Gastrocnemius medialis (tissue), 4 donors: ENCODE measurements at regions not wholly inside any gene's neighbourhood (a gene's known extent, or its start where the extent isn't known, plus 50 kb on each side); places are given as distances from the start of the nearest gene placed in this dataset.

Experiments
- ATAC-seq, 2 donors: fragments of 150-250 bp; one replicate each; pipeline ENCODE4 v1.9.1; 2016
- DNase-seq, 2 donors: peaks; one replicate each; pipeline ENCODE4 v3.0.0-alpha.2; 2019
- H3K27ac ChIP-seq, 4 donors: fragments of 200-600 bp; sonication (generic); 1 replicate in 1 of 4; 2 replicates in 3 of 4; pipeline ENCODE4 v1.5.1; 2016 to 2018; ENCODE audit warnings: mild to moderate bottlenecking in 2 of 4, moderate library complexity in 1 of 4
- H3K27me3 ChIP-seq, 3 donors: fragments of 200-600 bp; sonication (generic) in 2 of 3; 1 replicate in 1 of 3; 2 replicates in 2 of 3; pipeline versions ENCODE4 v1.5.1 to v1.6.0; 2016 to 2019; ENCODE audit warnings: mild to moderate bottlenecking in 1 of 3, moderate library complexity in 1 of 3
- H3K36me3 ChIP-seq, 2 donors: fragments of 200-600 bp; sonication (generic) in 1 of 2; one replicate each; pipeline ENCODE4 v1.5.1; 2017 to 2018
- H3K4me1 ChIP-seq, 2 donors: fragments of 200-600 bp; sonication (generic) in 1 of 2; one replicate each; pipeline ENCODE4 v1.5.1; 2016 to 2017; ENCODE audit warnings: mild to moderate bottlenecking in 2 of 2
- H3K4me3 ChIP-seq, 4 donors: fragments of 200-600 bp; sonication (generic) in 3 of 4; 1 replicate in 1 of 4; 2 replicates in 3 of 4; pipeline ENCODE4 v1.5.1; 2016 to 2019; ENCODE audit warnings: mild to moderate bottlenecking in 2 of 4
- H3K9me3 ChIP-seq, 3 donors: fragments of 200-600 bp; sonication (generic) in 2 of 3; 1 replicate in 1 of 3; 2 replicates in 2 of 3; pipeline ENCODE4 v1.5.1; 2016 to 2019
- POLR2A ChIP-seq, 2 donors: fragments of 450-650 bp; IDR thresholded peaks; one replicate each; pipeline ENCODE4 v1.6.1; 2017; ENCODE audit warnings: antibody characterized with exemption in 2 of 2, mild to moderate bottlenecking in 2 of 2, moderate library complexity in 2 of 2
- in situ Hi-C, 4 donors: fragments of 200-750 bp; cut with MboI; loops; one replicate each; pipeline versions ENCODE4 v1.15.0 to v1.8.0; 2017; ENCODE audit warnings: low sequenced_read_pairs in 4 of 4
- intact Hi-C: fragments of 100-400 bp; cut with DNase I; formaldehyde crosslinking; loops from one replicate; pipeline ENCODE4 v1.15.1; 2023; ENCODE audit warnings: low total_unique reads
- TF ChIP-seq, protein P1 (sequence below), 5 experiments: fragments of 450-650 bp in 3 of 5; fragments of 200-600 bp in 2 of 5; sonication (generic) in 2 of 5; IDR thresholded peaks in 4 of 5; conservative IDR thresholded peaks in 1 of 5; 1 replicate in 4 of 5; 2 replicates in 1 of 5; pipeline ENCODE4 v1.5.1; 2016 to 2019; ENCODE audit warnings: antibody characterized with exemption in 5 of 5, mild to moderate bottlenecking in 3 of 5, moderate library complexity in 3 of 5

DNA sequence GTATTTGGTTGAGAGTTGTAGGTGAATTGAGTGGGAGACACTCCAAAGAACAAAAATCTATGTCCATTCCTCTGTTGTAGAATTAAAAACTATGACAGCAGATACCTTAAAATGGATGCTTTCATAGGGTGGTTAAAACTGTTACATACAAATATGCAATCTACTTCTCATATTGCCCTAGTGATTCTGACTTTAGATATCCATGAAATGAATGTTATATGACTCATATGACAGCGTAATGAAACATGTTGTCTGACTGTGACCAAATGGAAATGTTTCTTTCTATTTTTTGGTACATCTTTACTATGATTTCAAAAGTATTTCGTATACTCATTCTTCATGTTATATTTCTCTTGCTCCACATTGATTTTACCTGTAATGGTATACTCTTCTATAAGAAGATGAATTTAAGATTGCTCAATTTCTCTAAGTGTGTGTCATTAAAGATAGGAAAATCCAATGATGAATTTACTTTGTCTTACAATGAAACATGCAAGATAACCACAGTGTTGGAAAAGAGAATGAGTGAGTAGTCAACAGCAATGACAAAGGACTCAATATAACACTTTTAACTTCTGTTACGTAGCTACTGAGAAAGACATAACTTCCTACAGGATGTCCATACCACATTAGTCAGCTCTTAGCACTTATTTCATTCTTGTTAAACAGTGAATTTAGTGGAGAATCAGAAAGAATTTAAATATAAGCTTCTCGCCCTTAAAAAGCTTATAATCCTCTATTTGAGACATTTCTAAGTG lies 79.3 kb upstream of the LSAMP start:
- in situ Hi-C loops, result no loop called here

DNA sequence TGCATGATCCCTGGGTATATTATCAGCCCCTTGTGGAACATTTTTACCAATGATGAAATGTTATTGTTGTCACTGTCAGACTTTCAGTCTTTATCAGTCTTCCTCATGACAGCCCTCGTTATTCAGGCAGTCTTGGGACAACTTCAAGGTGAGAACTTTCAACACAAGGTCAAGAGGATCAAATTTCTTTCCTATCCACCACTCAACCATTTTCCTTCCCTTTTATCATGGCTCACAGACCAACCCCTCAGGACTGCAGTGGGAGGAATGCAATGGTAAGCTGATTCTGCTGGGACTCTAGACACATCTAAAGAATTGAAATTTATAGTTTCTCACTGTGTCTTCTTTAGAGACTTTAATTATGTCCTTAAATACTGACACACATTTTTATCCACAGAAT lies 107.0 kb upstream of the LSAMP start:
- in situ Hi-C loops, result no loop called here
- Histone ChIP-seq H3K4me3 (no peak overlapping the region), H3K9me3 (no peaks in the 10 kb centered on the region), H3K27ac (no peak overlapping the region), H3K36me3 (no peaks in the 10 kb centered on the region), H3K27me3 (no peaks in the 10 kb centered on the region), H3K4me1 (no peaks in the 10 kb centered on the region)
- no peak for DNase-seq
- intact Hi-C loops, result no loop called here
- TF ChIP-seq POLR2A (IDR thresholded peaks at IDR 0.05), result no peak
- TF ChIP-seq, protein P1, sequence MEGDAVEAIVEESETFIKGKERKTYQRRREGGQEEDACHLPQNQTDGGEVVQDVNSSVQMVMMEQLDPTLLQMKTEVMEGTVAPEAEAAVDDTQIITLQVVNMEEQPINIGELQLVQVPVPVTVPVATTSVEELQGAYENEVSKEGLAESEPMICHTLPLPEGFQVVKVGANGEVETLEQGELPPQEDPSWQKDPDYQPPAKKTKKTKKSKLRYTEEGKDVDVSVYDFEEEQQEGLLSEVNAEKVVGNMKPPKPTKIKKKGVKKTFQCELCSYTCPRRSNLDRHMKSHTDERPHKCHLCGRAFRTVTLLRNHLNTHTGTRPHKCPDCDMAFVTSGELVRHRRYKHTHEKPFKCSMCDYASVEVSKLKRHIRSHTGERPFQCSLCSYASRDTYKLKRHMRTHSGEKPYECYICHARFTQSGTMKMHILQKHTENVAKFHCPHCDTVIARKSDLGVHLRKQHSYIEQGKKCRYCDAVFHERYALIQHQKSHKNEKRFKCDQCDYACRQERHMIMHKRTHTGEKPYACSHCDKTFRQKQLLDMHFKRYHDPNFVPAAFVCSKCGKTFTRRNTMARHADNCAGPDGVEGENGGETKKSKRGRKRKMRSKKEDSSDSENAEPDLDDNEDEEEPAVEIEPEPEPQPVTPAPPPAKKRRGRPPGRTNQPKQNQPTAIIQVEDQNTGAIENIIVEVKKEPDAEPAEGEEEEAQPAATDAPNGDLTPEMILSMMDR (IDR thresholded peaks at IDR 0.05 in 4 of 5, conservative IDR thresholded peaks at IDR 0.05 in 1 of 5), result no peak
- no peak for ATAC-seq

More for the DNA sequence above, 79.3 kb upstream of the LSAMP start:
- no peaks in the 10 kb centered on the region for H3K27me3 ChIP-seq
- DNase-seq, result no peak
- no peak overlapping the region for H3K4me3 ChIP-seq
- H3K9me3 ChIP-seq, result no peaks in the 10 kb centered on the region
- H3K36me3 ChIP-seq, result no peaks in the 10 kb centered on the region
- no peaks in the 10 kb centered on the region for H3K4me1 ChIP-seq
- TF ChIP-seq, protein P1 (IDR thresholded peaks at IDR 0.05 in 4 of 5, conservative IDR thresholded peaks at IDR 0.05 in 1 of 5), result no peak
- TF ChIP-seq POLR2A (IDR thresholded peaks at IDR 0.05), result no peak
- intact Hi-C loops, result no loop called here
- ATAC-seq, result no peak
- H3K27ac ChIP-seq, result no peak overlapping the region

DNA sequence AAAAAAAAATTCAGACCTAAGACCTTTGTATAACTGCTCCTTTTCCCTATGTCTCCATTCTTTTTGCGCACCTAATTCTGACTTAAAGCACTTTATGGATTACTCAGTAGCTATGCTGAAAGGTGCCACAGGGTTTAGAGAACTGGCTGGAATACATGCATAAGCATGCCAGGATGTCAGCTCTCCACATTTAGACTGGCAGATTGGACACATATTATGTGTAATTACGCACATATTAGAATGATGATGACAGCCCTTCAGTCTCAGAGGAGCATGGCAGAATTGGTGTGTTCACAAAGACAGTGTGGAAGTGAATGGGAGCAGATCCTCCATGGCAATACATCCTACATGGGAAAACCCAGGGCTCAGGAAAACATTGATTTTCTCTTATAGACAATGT lies 108.1 kb upstream of the LSAMP start:
- ATAC-seq (no peak), DNase-seq (no peak)
- H3K27me3 ChIP-seq, result no peaks in the 10 kb centered on the region
- no peaks in the 10 kb centered on the region for H3K9me3 ChIP-seq
- H3K27ac ChIP-seq, result no peak overlapping the region
- no peak for TF ChIP-seq POLR2A (IDR thresholded peaks at IDR 0.05)
- TF ChIP-seq, protein P1 (IDR thresholded peaks at IDR 0.05 in 4 of 5, conservative IDR thresholded peaks at IDR 0.05 in 1 of 5), result no peak
- H3K4me1 ChIP-seq, result no peaks in the 10 kb centered on the region
- H3K4me3 ChIP-seq, result no peak overlapping the region
- in situ Hi-C loops, result no loop called here
- no peaks in the 10 kb centered on the region for H3K36me3 ChIP-seq
- intact Hi-C loops, result no loop called here

DNA sequence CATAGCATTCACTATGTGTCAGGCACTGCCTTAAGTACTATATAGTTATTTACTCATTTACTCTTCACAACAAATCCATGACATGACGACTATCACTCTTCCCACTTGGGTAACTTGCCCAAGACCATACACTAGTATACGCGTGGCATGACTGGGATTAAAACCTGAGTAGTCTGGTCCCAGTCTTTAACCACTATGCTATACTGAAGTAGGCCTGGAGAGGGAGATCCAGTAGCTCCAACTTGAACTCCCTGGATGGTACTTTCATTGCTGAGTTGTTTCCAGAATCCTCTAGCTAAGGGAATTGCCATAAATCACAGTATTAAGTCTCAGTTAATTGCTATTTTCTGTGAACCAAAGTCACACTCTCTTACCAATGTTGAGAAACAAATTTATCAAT lies 116.2 kb upstream of the LSAMP start:
- Histone ChIP-seq H3K36me3 (no peaks in the 10 kb centered on the region), H3K4me1 (no peaks in the 10 kb centered on the region), H3K9me3 (no peaks in the 10 kb centered on the region), H3K4me3 (no peak overlapping the region), H3K27ac (no peak overlapping the region), H3K27me3 (no peaks in the 10 kb centered on the region)
- intact Hi-C loops (no loop called here), in situ Hi-C loops (no loop called here)
- ATAC-seq, result no peak
- no peak for TF ChIP-seq POLR2A (IDR thresholded peaks at IDR 0.05)
- TF ChIP-seq, protein P1 (IDR thresholded peaks at IDR 0.05 in 4 of 5, conservative IDR thresholded peaks at IDR 0.05 in 1 of 5), result no peak
- DNase-seq, result no peak

DNA sequence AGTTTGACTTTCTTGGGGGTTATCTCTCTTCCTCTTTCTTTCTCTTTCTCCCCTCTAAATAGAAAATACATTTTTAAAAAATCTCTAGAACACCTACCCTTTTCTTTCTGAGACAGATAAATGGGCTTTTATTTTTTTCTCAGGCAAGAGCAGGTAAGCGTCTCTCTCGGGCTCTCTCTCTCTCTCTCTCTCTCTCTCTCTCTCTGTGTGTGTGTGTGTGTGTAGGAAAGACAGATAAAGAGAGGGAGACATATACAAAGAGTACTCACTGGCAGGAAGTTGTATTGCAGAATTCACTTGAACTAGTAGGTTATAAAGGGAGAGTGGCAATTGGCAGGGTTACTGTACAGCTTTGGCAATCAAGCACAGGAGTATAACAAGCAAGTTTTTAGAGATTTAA lies 118.1 kb upstream of the LSAMP start:
- Histone ChIP-seq H3K4me3 (no peak overlapping the region), H3K9me3 (no peaks in the 10 kb centered on the region), H3K27ac (no peak overlapping the region), H3K36me3 (no peaks in the 10 kb centered on the region), H3K27me3 (no peaks in the 10 kb centered on the region), H3K4me1 (no peaks in the 10 kb centered on the region)
- intact Hi-C loops, result no loop called here
- TF ChIP-seq, protein P1 (IDR thresholded peaks at IDR 0.05 in 4 of 5, conservative IDR thresholded peaks at IDR 0.05 in 1 of 5), result no peak
- TF ChIP-seq POLR2A (IDR thresholded peaks at IDR 0.05), result no peak
- no peak for DNase-seq
- in situ Hi-C loops, result no loop called here
- ATAC-seq, result no peak
